Endothelial cell of umbilical vein (primary cell): ENCODE measurements at regions not wholly inside any gene's neighbourhood (a gene's known extent, or its start where the extent isn't known, plus 50 kb on each side); places are given as distances from the start of the nearest gene placed in this dataset.

Experiments used
- CTCF ChIP-seq, 2 donors: IDR thresholded peaks; 1 replicate in 1 of 2; 2 replicates in 1 of 2; pipeline ENCODE4 v1.5.1; 2011; ENCODE audit warnings: low read length in 2 of 2, mild to moderate bottlenecking in 2 of 2, moderate library complexity in 2 of 2, control low read depth in 1 of 2, inconsistent platforms in 1 of 2, low read depth in 1 of 2; ENCODE audit not compliant: insufficient read depth in 1 of 2; ENCODE audit errors: extremely low read depth in 1 of 2
- EZH2 ChIP-seq: IDR thresholded peaks from 2 replicates; pipeline ENCODE4 v1.6.1; 2012; ENCODE audit warnings: borderline replicate concordance, low read depth, mild to moderate bottlenecking, moderate library complexity, low read length, inconsistent platforms; ENCODE audit not compliant: severe bottlenecking
- GATA2 ChIP-seq: IDR thresholded peaks from 2 replicates; pipeline ENCODE4 v1.7.0; 2011; ENCODE audit warnings: low read depth, mild to moderate bottlenecking, moderate library complexity, mixed read lengths, low read length; ENCODE audit not compliant: insufficient read length, insufficient read depth
- MAX ChIP-seq: IDR thresholded peaks from 2 replicates; pipeline ENCODE4 v1.6.1; 2011; ENCODE audit not compliant: insufficient read depth, insufficient read length

- TF ChIP-seq CTCF (IDR thresholded peaks at IDR 0.05; ENCODE audit: extremely low read depth in 1 of 2, insufficient read depth in 1 of 2, low read depth in 1 of 2, low read length in 2 of 2) (no peak), GATA2 (no peak), EZH2 (no peak), MAX (no peak)
These were observed 314.0 kb downstream of the AGTPBP1 start for GRCh38 chr9:85427772-85428171.
